Pancreas (tissue), 10 donors: ENCODE measurements at regions not wholly inside any gene's neighbourhood (a gene's known extent, or its start where the extent isn't known, plus 50 kb on each side); places are given as distances from the start of the nearest gene placed in this dataset.

Experiments
- ATAC-seq, 4 donors: fragments of 200-7000 bp; cut with Tn5 transposase; one replicate each; pipeline versions ENCODE4 v1.8.0 to v1.9.1; 2020; ENCODE audit warnings: mild to moderate bottlenecking in 4 of 4, moderate library complexity in 4 of 4
- DNase-seq, 6 donors: peaks; one replicate each; pipeline ENCODE4 v3.0.0-alpha.2; 2020
- FAIRE-seq: peaks from 2 replicates; lab custom pipeline; 2012; peaks lifted over from hg19 to GRCh38; lab: Jason Lieb, UNC
- H3K27ac ChIP-seq, 4 donors: fragments of 200-600 bp; sonication (generic); 1 replicate in 3 of 4; 2 replicates in 1 of 4; pipeline versions ENCODE4 v1.5.0 to v1.8.0; 2020
- H3K27me3 ChIP-seq, 4 donors: fragments of 200-600 bp; one replicate each; pipeline ENCODE4 v1.8.0; 2021
- H3K36me3 ChIP-seq, 3 donors: fragments of 200-600 bp; sonication (generic) in 1 of 3; one replicate each; pipeline versions ENCODE4 v1.5.0 to v1.8.0; 2020 to 2021
- H3K4me1 ChIP-seq, 3 donors: fragments of 200-600 bp; one replicate each; pipeline ENCODE4 v1.8.0; 2021
- H3K4me3 ChIP-seq, 4 donors: fragments of 200-600 bp; sonication (generic) in 2 of 4; one replicate each; pipeline versions ENCODE4 v1.5.0 to v1.8.0; 2020 to 2021
- H3K9me3 ChIP-seq, 4 donors: fragments of 200-600 bp; one replicate each; pipeline ENCODE4 v1.8.0; 2021
- CTCF ChIP-seq, 4 donors: fragments of 200-600 bp; sonication (generic) in 3 of 4; IDR thresholded peaks; one replicate each; pipeline versions ENCODE4 v1.5.0 to v1.8.0; 2021; ENCODE audit warnings: antibody characterized with exemption in 4 of 4
- WGBS, 2 donors: extraction: QIAGEN DNeasy Blood & Tissue Kit; methylation state at CpG; one replicate each; pipeline ENCODE4 v1.1.7; 2013; 5-methylcytosine and 5-hydroxymethylcytosine counted together
- intact Hi-C, 3 donors: fragments of 100-400 bp; cut with DNase I; formaldehyde crosslinking; loops; one replicate each; pipeline versions ENCODE4 v1.11.1 to v1.14.2; 2022
- donor health status: healthy with polysubstance abuse.
- donor health status: DM: no; HTN: no; CAD: no; lungs with moderate emphysema.
- donor health status: DM: no; HTN: no; CAD: no.
- donor health status: control.
- donor health status: control.
- donor health status: Bipolar disorder and iron deficiency.
- donor health status: DM: yes; HTN: yes; CAD: no.
- donor health status: DM: no; HTN: no; CAD: no.
- donor health status: DM: no; HTN: no; CAD: no.
- donor health status: DM: yes; HTN: yes; CAD: no.

- H3K36me3 ChIP-seq: no peaks in the 10 kb centered on the region
- 43 to 48% methylated on average over 1 of the region's 1 CpG for WGBS, 2 donors
- no peak for DNase-seq
- H3K9me3 ChIP-seq: no peaks in the 10 kb centered on the region
- no peak for ATAC-seq
- intact Hi-C loops: no loop called here
- FAIRE-seq: no peak
- H3K27ac ChIP-seq: no peak overlapping the region
- no peak for TF ChIP-seq CTCF (IDR thresholded peaks at IDR 0.05)
- no peaks in the 10 kb centered on the region for H3K4me1 ChIP-seq
- H3K27me3 ChIP-seq: no peaks in the 10 kb centered on the region
- no peak overlapping the region for H3K4me3 ChIP-seq
These were observed 95.7 kb downstream of the IZUMO3 start for GRCh38 chr9:24449976-24450375.

- FAIRE-seq: no peak
- H3K4me3 ChIP-seq: no peak overlapping the region
- intact Hi-C loops: no loop called here
- no peak for ATAC-seq
- H3K4me1 ChIP-seq: no peaks in the 10 kb centered on the region
- no peak for DNase-seq
- H3K27ac ChIP-seq: no peak overlapping the region
- no peaks in the 10 kb centered on the region for H3K36me3 ChIP-seq
- H3K9me3 ChIP-seq: no peaks in the 10 kb centered on the region
- no peaks in the 10 kb centered on the region for H3K27me3 ChIP-seq
- no peak for TF ChIP-seq CTCF (IDR thresholded peaks at IDR 0.05)
These were observed 106.2 kb downstream of the IZUMO3 start for GRCh38 chr9:24439456-24439855.

GRCh38 chr9:24438876-24439275, 106.8 kb downstream of the IZUMO3 start:
- FAIRE-seq (no peak), ATAC-seq (no peak), DNase-seq (no peak)
- no peak for TF ChIP-seq CTCF (IDR thresholded peaks at IDR 0.05)
- Histone ChIP-seq H3K4me1 (no peaks in the 10 kb centered on the region), H3K36me3 (no peaks in the 10 kb centered on the region), H3K27me3 (no peaks in the 10 kb centered on the region), H3K27ac (no peak overlapping the region), H3K4me3 (no peak overlapping the region), H3K9me3 (no peaks in the 10 kb centered on the region)
- WGBS, 2 donors: 43 to 49% methylated on average over 3 of the region's 3 CpGs
- intact Hi-C loops: no loop called here

- H3K9me3 ChIP-seq: no peaks in the 10 kb centered on the region
- 21 to 26% methylated on average over 1 of the region's 1 CpG for WGBS, 2 donors
- H3K27me3 ChIP-seq: no peaks in the 10 kb centered on the region
- no peak overlapping the region for H3K27ac ChIP-seq
- FAIRE-seq (no peak), ATAC-seq (no peak), DNase-seq (no peak)
- no peak for TF ChIP-seq CTCF (IDR thresholded peaks at IDR 0.05)
- H3K36me3 ChIP-seq: no peaks in the 10 kb centered on the region
- no peak overlapping the region for H3K4me3 ChIP-seq
- no peaks in the 10 kb centered on the region for H3K4me1 ChIP-seq
- intact Hi-C loops: no loop called here
These were observed 108.9 kb downstream of the IZUMO3 start for GRCh38 chr9:24436761-24437160.

GRCh38 chr9:24434183-24434582, 111.5 kb downstream of the IZUMO3 start:
- no peaks in the 10 kb centered on the region for H3K27me3 ChIP-seq
- no peaks in the 10 kb centered on the region for H3K9me3 ChIP-seq
- ATAC-seq: no peak
- FAIRE-seq: no peak
- no peak overlapping the region for H3K4me3 ChIP-seq
- H3K4me1 ChIP-seq: no peaks in the 10 kb centered on the region
- no peak overlapping the region for H3K27ac ChIP-seq
- no peak for TF ChIP-seq CTCF (IDR thresholded peaks at IDR 0.05)
- DNase-seq: no peak
- intact Hi-C loops: no loop called here
- H3K36me3 ChIP-seq: no peaks in the 10 kb centered on the region
- WGBS, 2 donors: 10 to 17% methylated on average over 1 of the region's 1 CpG
